ENCODE measurements at regions not wholly inside any gene's neighbourhood (a gene's known extent, or its start where the extent isn't known, plus 50 kb on each side); places are given as distances from the start of the nearest gene placed in this dataset.
"Not testable (repeated sequence)": the region's sequence is repeated elsewhere in the genome, so short reads cannot be mapped to it uniquely, and the experiment has no call there.

DNA sequence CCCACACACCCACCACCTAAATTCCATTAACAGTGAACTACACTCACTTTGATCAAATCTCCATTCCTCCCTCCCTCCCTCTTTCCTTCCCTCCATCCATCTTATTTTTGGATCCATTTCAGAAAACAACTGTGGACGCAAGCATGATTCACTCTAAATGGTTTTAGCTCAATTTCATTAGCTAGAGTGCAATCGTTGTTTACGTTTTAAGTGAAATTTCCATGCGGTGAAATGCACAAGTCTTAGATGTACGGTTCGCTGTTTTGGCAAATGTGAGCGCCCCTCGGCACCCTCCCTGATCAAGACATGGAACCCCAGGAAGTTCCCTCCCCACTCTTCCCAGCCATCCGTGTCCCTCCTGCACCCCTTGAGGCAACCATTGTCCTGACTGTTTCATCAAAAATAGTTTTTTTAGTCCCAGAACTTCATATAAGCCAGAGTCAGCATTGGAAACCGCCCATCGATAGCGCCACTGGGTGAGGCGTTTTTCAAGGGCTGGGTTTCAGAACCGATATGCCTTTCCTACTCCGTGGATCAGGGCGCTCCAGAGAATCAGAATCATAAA lies 215.1 kb downstream of the BANP start:
- not testable (repeated sequence) for H3K79me2 ChIP-seq (ENCODE audit: control insufficient read depth, insufficient read depth, low read length, unreplicated experiment); H3K4me1 ChIP-seq (ENCODE audit: control insufficient read depth, insufficient read depth, low read length, unreplicated experiment); H3K27me3 ChIP-seq (ENCODE audit: insufficient read depth, low read length); H3K36me3 ChIP-seq (ENCODE audit: insufficient read depth, low read length); H3K4me3 ChIP-seq (ENCODE audit: low read depth, low read length); H3K27ac ChIP-seq (ENCODE audit: low read depth, low read length); H2AFZ ChIP-seq (ENCODE audit: low read length, unreplicated experiment)

GRCh38 chr16:88167798-88168556 lies 214.8 kb upstream of the ZNF469 start:
- not testable (repeated sequence) for H3K79me2 ChIP-seq (ENCODE audit: control insufficient read depth, insufficient read depth, low read length, unreplicated experiment); H3K27ac ChIP-seq (ENCODE audit: low read depth, low read length); H3K27me3 ChIP-seq (ENCODE audit: insufficient read depth, low read length); H3K4me3 ChIP-seq (ENCODE audit: low read depth, low read length); H3K4me1 ChIP-seq (ENCODE audit: control insufficient read depth, insufficient read depth, low read length, unreplicated experiment); H3K36me3 ChIP-seq (ENCODE audit: insufficient read depth, low read length); H2AFZ ChIP-seq (ENCODE audit: low read length, unreplicated experiment)

DNA sequence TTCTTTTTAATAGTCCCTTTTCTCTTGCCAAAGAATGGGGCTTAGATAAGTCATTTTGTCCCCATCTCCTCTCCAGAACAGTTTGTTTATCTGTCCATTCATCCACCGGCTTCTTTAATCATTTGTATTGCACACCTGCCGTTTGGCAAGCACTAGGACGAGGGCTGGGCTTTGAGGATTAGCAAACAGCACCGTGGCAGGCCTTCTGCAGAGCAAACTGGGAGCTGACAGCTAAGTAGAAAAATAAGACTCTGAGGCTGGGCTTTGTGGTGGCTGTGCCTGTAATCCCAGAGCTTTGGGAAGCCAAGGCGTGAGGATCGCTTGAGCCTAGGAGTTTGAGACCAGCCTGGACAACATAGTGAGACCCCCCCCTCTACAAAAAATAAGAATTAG lies 214.2 kb upstream of the ZNF469 start:
- H3K27me3 ChIP-seq (ENCODE audit: insufficient read depth, low read length); H3K4me3 ChIP-seq (ENCODE audit: low read depth, low read length); H3K36me3 ChIP-seq (ENCODE audit: insufficient read depth, low read length); H3K27ac ChIP-seq (ENCODE audit: low read depth, low read length); H3K79me2 ChIP-seq (ENCODE audit: control insufficient read depth, insufficient read depth, low read length, unreplicated experiment); H2AFZ ChIP-seq (ENCODE audit: low read length, unreplicated experiment); H3K4me1 ChIP-seq (ENCODE audit: control insufficient read depth, insufficient read depth, low read length, unreplicated experiment): not testable (repeated sequence)

DNA sequence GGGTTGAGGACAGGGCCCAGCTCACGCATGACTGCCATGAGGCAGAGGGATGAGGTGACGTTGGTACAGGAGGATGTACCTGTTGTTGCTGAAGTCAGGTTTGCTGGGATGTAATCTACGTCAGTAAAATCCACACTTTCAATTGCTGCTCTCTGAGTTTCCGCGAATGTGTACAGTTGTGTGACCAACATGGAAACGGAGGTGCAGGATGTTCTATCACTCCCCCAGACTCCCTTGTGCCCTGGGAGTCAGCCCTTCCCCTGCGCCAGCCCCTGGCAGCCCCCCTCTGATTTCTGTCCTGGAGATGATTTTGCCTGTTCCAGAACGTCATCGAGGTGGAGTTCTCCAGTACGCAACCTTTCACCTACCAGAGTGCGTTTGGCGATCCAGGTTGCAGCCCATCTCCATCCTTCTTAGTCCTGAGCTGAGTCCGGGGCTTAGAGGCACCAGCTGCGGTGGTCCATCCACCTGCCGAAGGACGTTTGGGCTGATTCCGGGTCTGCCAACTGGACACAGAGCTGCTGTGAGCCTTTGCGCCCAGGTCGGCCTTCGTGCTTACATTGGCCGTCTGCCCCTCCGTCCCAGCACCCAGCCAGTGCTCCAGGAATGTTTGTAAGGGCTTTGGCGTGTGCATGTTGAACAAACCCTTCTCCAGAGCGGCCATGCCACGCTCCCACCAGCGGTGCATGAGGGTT lies 213.5 kb upstream of the ZNF469 start:
- H3K27ac ChIP-seq (ENCODE audit: low read depth, low read length); H3K36me3 ChIP-seq (ENCODE audit: insufficient read depth, low read length); H3K27me3 ChIP-seq (ENCODE audit: insufficient read depth, low read length); H2AFZ ChIP-seq (ENCODE audit: low read length, unreplicated experiment); H3K4me1 ChIP-seq (ENCODE audit: control insufficient read depth, insufficient read depth, low read length, unreplicated experiment); H3K4me3 ChIP-seq (ENCODE audit: low read depth, low read length); H3K79me2 ChIP-seq (ENCODE audit: control insufficient read depth, insufficient read depth, low read length, unreplicated experiment): not testable (repeated sequence)

DNA sequence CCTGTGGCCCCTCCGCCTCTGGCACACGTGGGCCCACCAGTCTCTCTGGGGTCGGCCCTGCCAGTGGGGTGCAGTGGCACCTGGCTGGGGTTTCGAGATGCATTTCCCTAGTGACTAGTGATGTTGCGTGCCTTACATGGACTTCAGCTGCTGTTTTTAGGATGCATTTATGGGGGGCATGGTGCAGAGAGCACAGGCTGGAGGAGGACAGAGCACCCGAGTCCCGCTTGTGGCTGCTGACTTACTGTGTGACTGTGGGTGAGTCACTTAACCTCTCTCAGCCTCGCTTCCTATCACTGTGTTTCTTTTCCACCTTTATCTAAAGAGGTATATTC lies 213.0 kb upstream of the ZNF469 start:
- not testable (repeated sequence) for H2AFZ ChIP-seq (ENCODE audit: low read length, unreplicated experiment); H3K27ac ChIP-seq (ENCODE audit: low read depth, low read length); H3K36me3 ChIP-seq (ENCODE audit: insufficient read depth, low read length); H3K4me1 ChIP-seq (ENCODE audit: control insufficient read depth, insufficient read depth, low read length, unreplicated experiment); H3K79me2 ChIP-seq (ENCODE audit: control insufficient read depth, insufficient read depth, low read length, unreplicated experiment); H3K27me3 ChIP-seq (ENCODE audit: insufficient read depth, low read length); H3K4me3 ChIP-seq (ENCODE audit: low read depth, low read length)

- H3K36me3 ChIP-seq (ENCODE audit: insufficient read depth, low read length): no peaks in the 10 kb centered on the region
- H3K79me2 ChIP-seq (ENCODE audit: control insufficient read depth, insufficient read depth, low read length, unreplicated experiment): no peaks in the 10 kb centered on the region
- H3K27ac ChIP-seq (ENCODE audit: low read depth, low read length): no peak overlapping the region
- no peaks in the 10 kb centered on the region for H3K4me1 ChIP-seq (ENCODE audit: control insufficient read depth, insufficient read depth, low read length, unreplicated experiment)
- H2AFZ ChIP-seq (ENCODE audit: low read length, unreplicated experiment): no peak overlapping the region
- no peaks in the 10 kb centered on the region; the same call in 1 of the 2 replicates for H3K27me3 ChIP-seq (ENCODE audit: insufficient read depth, low read length)
- no peak overlapping the region for H3K4me3 ChIP-seq (ENCODE audit: low read depth, low read length)
These were observed 212.2 kb upstream of the ZNF469 start for GRCh38 chr16:88170528-88170991.

- not testable (repeated sequence) for H3K36me3 ChIP-seq (ENCODE audit: insufficient read depth, low read length); H2AFZ ChIP-seq (ENCODE audit: low read length, unreplicated experiment); H3K27me3 ChIP-seq (ENCODE audit: insufficient read depth, low read length); H3K79me2 ChIP-seq (ENCODE audit: control insufficient read depth, insufficient read depth, low read length, unreplicated experiment); H3K4me3 ChIP-seq (ENCODE audit: low read depth, low read length); H3K27ac ChIP-seq (ENCODE audit: low read depth, low read length); H3K4me1 ChIP-seq (ENCODE audit: control insufficient read depth, insufficient read depth, low read length, unreplicated experiment)
These were observed 211.6 kb upstream of the ZNF469 start for GRCh38 chr16:88171126-88171525.

DNA sequence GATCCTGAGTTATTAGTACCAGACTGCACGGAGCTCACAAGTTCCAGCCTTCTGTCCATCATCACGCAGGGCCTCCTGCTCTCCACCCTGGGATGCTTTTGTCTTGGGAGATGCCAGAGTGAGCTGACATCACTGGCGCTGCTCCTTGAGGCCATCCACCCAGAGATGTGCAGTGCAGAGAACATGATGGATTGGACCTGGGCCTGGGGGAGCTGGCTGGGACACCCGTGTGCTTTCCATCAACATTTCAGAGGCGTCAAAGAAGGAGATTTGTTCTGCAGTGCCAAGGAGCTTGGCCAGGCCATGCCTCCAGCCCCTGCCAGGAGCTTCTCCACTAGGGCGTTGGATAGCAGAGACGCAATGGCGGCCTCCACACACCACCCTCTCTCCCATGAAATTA lies 206.6 kb upstream of the ZNF469 start:
- not testable (repeated sequence) for H2AFZ ChIP-seq (ENCODE audit: low read length, unreplicated experiment); H3K36me3 ChIP-seq (ENCODE audit: insufficient read depth, low read length); H3K4me1 ChIP-seq (ENCODE audit: control insufficient read depth, insufficient read depth, low read length, unreplicated experiment); H3K4me3 ChIP-seq (ENCODE audit: low read depth, low read length); H3K27ac ChIP-seq (ENCODE audit: low read depth, low read length); H3K79me2 ChIP-seq (ENCODE audit: control insufficient read depth, insufficient read depth, low read length, unreplicated experiment); H3K27me3 ChIP-seq (ENCODE audit: insufficient read depth, low read length)

DNA sequence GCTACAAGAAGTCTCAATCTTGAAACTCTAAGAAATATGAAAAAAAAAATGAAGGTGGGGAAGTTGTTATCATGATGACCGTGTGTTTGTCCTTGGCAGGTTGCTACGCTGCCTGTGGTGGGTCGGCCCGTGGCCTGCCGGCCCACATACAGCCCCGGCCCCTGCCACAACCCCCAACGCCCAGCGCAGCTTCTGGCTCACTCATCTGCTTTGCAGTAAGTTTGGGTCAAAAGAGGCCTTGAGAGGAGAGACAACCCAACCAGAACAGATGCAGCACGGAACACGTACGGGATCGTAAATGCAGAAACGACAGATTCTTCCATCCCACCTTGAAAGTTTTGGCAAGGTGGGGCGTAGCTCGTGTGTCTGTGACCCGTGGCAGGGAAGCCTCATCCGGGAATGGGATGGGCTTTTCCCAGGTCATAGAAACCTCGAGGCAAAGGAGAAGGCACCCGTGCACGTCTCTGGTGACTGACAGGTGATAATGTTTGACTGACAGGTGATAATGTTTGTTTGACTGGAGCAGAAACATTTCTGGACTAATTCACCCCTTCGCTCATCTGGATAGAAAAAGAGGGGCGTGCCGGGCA lies 206.1 kb upstream of the ZNF469 start:
- H3K79me2 ChIP-seq (ENCODE audit: control insufficient read depth, insufficient read depth, low read length, unreplicated experiment); H3K27me3 ChIP-seq (ENCODE audit: insufficient read depth, low read length); H2AFZ ChIP-seq (ENCODE audit: low read length, unreplicated experiment); H3K4me3 ChIP-seq (ENCODE audit: low read depth, low read length); H3K36me3 ChIP-seq (ENCODE audit: insufficient read depth, low read length); H3K27ac ChIP-seq (ENCODE audit: low read depth, low read length); H3K4me1 ChIP-seq (ENCODE audit: control insufficient read depth, insufficient read depth, low read length, unreplicated experiment): not testable (repeated sequence)

DNA sequence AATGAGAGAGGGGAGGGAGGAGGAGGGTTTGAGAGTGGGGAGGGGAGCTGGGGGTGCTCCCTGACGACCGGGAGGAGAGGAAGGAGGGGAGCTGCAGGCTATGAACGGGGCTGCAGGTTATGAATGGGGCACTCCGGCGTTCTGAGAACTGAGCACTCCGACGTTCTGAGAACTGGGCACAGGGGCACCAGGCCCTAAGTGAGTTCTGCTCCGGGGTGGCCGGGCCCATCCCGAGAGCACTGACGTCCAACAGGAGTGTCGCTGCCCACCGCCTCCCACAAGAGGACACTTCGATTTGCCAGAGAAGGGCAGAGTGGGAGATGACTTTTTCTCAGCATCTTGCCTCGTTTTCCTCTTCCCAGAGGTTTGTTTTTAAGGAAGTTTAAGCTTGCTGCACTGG lies 204.5 kb upstream of the ZNF469 start:
- not testable (repeated sequence) for H3K4me3 ChIP-seq (ENCODE audit: low read depth, low read length); H2AFZ ChIP-seq (ENCODE audit: low read length, unreplicated experiment); H3K27ac ChIP-seq (ENCODE audit: low read depth, low read length); H3K4me1 ChIP-seq (ENCODE audit: control insufficient read depth, insufficient read depth, low read length, unreplicated experiment); H3K27me3 ChIP-seq (ENCODE audit: insufficient read depth, low read length); H3K79me2 ChIP-seq (ENCODE audit: control insufficient read depth, insufficient read depth, low read length, unreplicated experiment); H3K36me3 ChIP-seq (ENCODE audit: insufficient read depth, low read length)

DNA sequence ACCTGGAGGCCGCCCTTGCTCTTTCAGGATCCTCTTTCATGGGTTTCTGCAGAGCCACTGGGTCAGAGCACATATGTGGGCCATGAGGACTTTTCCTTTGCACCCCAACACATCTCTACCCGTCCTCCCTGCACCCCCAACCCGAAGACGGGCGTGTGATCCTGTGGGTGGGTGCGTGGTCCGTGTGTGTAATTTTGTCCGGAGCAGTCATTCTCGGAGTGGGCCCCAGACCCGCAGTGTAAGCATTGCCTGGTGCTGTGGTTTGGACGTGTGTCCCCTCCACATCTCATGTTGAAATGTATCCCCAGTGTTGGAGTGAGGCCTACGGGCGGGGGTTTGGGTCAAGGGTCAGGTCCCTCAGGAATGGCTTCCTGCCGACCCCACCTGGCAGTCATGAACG lies 203.9 kb upstream of the ZNF469 start:
- not testable (repeated sequence) for H3K27me3 ChIP-seq (ENCODE audit: insufficient read depth, low read length); H3K4me3 ChIP-seq (ENCODE audit: low read depth, low read length); H3K4me1 ChIP-seq (ENCODE audit: control insufficient read depth, insufficient read depth, low read length, unreplicated experiment); H3K36me3 ChIP-seq (ENCODE audit: insufficient read depth, low read length); H2AFZ ChIP-seq (ENCODE audit: low read length, unreplicated experiment); H3K27ac ChIP-seq (ENCODE audit: low read depth, low read length); H3K79me2 ChIP-seq (ENCODE audit: control insufficient read depth, insufficient read depth, low read length, unreplicated experiment)
